Fibroblast of upper back skin (primary cell): ENCODE measurements at regions not wholly inside any gene's neighbourhood (a gene's known extent, or its start where the extent isn't known, plus 50 kb on each side); places are given as distances from the start of the nearest gene placed in this dataset.
A peak's percentile ranks its signal among the peaks of the same experiment; 100 is the strongest.

Source experiments
- DNase-seq: peaks from one replicate; pipeline ENCODE4 v3.0.0-alpha.2; 2013

GRCh38 chr7:41122256-41122987 is 580.5 kb downstream of the INHBA start:
- DNase-seq, result no peak

GRCh38 chr7:41121228-41121627 is 581.7 kb downstream of the INHBA start:
- DNase-seq, result no peak

GRCh38 chr7:41118486-41118885 is 584.4 kb downstream of the INHBA start:
- no peak for DNase-seq

- DNase-seq, result no peak
Measured at GRCh38 chr7:41117431-41117830, 585.5 kb downstream of the INHBA start.

- no peak for DNase-seq
Measured at GRCh38 chr7:41116817-41117216, 586.1 kb downstream of the INHBA start.

- DNase-seq, result no peak
Measured at GRCh38 chr7:41116337-41116736, 586.6 kb downstream of the INHBA start.

GRCh38 chr7:41114691-41115090 is 588.2 kb downstream of the INHBA start:
- no peak for DNase-seq

GRCh38 chr7:41114131-41114530 is 588.8 kb downstream of the INHBA start:
- peak; percentile 60 for DNase-seq

GRCh38 chr7:41113719-41114118 is 589.2 kb downstream of the INHBA start:
- DNase-seq, result no peak

GRCh38 chr7:41110186-41110585 is 592.7 kb downstream of the INHBA start:
- peak; percentile 85 for DNase-seq

GRCh38 chr7:41108821-41109220 is 594.1 kb downstream of the INHBA start:
- DNase-seq, result no peak

- DNase-seq, result peak; percentile 68
Measured at GRCh38 chr7:41107938-41108448, 594.9 kb downstream of the INHBA start.

GRCh38 chr7:41107330-41107937 is 595.5 kb downstream of the INHBA start:
- peak; percentile 72 for DNase-seq

- DNase-seq, result peak; percentile 87
Measured at GRCh38 chr7:41104631-41105030, 598.3 kb downstream of the INHBA start.

- DNase-seq, result peak; percentile 50
Measured at GRCh38 chr7:41103331-41103730, 599.6 kb downstream of the INHBA start.

- peak; percentile 38 for DNase-seq
Measured at GRCh38 chr7:41098846-41099245, 604.0 kb downstream of the INHBA start.

- DNase-seq, result peak; percentile 14
Measured at GRCh38 chr7:41098402-41098801, 604.5 kb downstream of the INHBA start.

GRCh38 chr7:41097501-41097900 is 605.4 kb downstream of the INHBA start:
- DNase-seq, result peak; percentile 97

- peak; percentile 99 for DNase-seq
Measured at GRCh38 chr7:41096917-41097316, 606.0 kb downstream of the INHBA start.

- DNase-seq, result no peak
Measured at GRCh38 chr7:41093141-41093540, 609.7 kb downstream of the INHBA start.

GRCh38 chr7:41085244-41085643 is 617.6 kb downstream of the INHBA start:
- peak; percentile 85 for DNase-seq

- peak; percentile 64 for DNase-seq
Measured at GRCh38 chr7:41084381-41084780, 618.5 kb downstream of the INHBA start.

GRCh38 chr7:41069635-41070034 is 633.3 kb downstream of the INHBA start:
- no peak for DNase-seq

GRCh38 chr7:41067576-41067975 is 635.3 kb downstream of the INHBA start:
- DNase-seq, result peak; percentile 57
